Stimulated activated CD8-positive, alpha-beta memory T cell treated with anti-CD3 and anti-CD28 coated beads, Interleukin-7, amount 100 ng/mL, for 48 hours (primary cell): ENCODE measurements at regions not wholly inside any gene's neighbourhood (a gene's known extent, or its start where the extent isn't known, plus 50 kb on each side); places are given as distances from the start of the nearest gene placed in this dataset.

ENCODE experiments used
- DNase-seq, 2 donors: peaks; one replicate each; pipeline ENCODE4 v3.0.0-alpha.2; 2020; ENCODE audit warnings: low read depth in 1 of 2; ENCODE audit errors: extremely low read depth in 1 of 2

DNA sequence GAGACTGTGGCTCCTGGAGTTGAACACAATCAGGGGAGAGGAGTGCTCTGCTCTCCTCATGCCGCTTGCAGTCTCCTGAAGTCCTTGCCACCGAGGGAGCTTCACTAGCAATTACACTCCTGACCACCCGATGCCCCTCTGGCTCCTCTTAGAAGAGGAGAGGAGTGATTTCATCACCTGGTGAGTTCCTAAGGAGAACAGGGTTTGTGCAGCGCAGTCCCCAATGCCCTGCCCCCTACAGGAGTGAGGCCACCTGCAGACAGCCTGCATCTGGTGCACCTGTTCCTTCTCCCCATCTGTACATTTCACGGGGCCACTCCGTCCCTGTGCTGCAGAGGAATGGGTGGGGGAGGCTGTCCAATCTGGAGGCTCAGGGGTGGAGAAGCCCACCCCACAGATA, 267.2 kb downstream of the HRH4 start:
- no peak for DNase-seq

GRCh38 chr18:24731158-24731557, 270.7 kb downstream of the HRH4 start:
- no peak for DNase-seq

DNA sequence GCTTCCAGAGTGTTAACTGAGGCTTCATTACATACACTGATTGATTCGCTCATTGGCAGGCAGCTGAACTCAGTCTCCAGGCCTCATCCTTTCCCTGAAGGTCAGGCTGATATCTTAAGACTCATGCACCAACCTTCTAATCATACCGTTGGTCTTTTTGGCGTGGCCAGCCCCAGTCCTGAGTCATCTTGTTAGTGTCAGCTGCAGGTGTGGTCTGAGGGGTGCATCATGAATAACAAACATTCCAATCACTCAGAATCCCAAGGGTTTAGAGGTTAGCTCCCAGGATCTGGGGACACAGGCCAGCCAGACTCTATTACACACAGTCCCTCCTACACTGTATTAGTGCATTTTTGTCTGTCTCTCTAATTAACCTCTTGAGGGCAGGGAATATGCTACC, 271.5 kb downstream of the HRH4 start:
- no peak for DNase-seq

GRCh38 chr18:24734058-24734457, 273.6 kb downstream of the HRH4 start:
- DNase-seq = no peak

DNA sequence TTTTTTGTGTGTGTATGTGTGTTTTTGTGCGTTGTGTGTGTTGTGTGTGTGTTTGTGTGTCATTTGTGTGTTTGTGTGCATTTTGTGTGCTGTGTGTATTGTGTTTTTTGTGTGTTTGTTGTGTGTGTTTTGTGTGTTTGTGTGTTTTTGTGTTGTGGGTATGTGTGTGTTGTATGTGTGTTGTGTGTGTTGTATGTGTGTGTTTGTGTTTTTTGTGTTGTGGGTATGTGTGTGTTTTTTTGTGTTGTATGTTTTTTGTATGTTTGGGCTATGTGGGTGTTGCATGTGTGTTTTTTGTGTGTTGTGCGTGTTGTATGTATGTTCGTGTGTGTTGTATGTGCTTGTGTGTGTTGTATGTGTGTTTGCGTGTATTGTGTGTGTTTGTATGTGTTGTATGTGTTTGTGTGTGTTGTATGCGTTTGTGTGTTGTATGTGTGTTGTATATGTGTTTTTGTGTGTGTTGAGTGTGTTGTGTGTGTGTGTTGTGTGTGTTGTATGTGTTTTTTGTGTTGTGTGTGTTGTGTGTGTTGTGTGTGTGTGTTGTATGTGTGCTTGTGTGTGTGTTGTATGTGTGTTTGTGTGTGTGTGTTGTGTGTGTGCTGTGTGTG, 275.3 kb downstream of the HRH4 start:
- DNase-seq = no peak

DNA sequence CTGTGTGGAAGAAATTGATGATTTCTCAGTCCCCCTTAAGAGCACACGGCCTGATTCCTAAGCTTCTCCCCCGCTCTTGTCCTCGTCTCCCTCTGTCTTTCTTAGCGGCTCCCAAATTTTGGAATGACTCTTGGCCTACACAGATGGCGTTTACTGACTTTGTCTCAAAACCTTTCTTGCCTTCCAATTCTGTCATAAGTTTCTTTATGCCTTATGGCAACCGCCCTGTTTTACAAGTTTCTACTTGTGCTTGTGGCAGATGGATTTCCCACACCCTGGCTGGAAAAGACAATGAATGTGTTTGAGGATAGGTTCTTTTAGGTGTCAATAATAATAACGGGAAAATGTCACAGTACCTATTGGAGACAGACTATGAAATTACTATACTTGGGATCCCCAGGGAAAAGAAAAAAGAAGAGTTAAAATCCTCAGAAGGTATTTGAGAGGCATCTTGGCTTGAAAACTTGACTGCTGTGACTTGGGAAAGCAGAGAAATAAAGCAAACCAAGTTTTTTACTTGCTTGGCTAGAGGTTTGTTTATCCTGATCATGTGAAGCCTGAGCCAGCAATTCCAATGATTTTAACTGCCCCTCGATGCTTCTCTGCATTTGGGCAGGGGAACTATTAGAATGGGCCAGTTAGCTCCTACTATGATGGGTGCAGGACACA, 276.4 kb downstream of the HRH4 start:
- DNase-seq = no peak

DNA sequence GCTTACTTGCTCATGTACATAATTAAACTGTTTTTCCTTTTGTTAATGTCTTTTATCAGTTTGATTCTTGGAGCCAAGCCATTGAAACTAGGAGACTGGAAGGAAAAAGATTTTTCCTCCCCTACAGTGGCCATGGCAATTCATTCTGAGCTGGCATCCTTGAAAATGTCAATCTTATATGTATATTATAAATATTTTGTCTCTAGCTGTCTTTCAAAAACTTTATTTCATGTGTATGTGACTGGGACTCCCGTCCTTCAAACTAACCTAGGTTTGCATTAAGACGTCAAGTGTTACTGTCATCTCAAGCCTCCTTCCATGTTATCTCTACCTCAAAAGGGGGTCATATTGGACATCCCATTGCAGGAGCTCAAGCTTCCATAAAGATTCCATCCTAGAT, 280.4 kb downstream of the HRH4 start:
- no peak for DNase-seq

DNA sequence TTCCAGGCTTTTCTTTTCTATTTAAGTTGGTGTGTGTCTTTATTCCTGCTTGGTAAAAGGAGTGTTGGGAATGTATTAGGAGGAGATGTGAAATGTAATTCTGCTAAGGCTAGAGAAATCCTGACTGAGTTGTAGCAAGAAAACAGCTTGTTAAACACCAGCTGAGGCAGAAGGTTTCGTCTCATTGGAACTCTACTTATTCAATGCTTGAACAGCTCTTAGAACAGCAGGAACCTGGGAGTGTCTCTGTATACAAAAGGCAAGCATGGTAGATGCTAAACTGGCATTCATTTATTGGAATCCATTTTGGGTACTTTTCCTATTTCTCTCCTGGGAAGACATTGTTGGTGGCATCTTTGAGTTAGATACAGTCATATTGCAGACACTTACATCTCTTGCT, 280.9 kb downstream of the HRH4 start:
- no peak for DNase-seq

DNA sequence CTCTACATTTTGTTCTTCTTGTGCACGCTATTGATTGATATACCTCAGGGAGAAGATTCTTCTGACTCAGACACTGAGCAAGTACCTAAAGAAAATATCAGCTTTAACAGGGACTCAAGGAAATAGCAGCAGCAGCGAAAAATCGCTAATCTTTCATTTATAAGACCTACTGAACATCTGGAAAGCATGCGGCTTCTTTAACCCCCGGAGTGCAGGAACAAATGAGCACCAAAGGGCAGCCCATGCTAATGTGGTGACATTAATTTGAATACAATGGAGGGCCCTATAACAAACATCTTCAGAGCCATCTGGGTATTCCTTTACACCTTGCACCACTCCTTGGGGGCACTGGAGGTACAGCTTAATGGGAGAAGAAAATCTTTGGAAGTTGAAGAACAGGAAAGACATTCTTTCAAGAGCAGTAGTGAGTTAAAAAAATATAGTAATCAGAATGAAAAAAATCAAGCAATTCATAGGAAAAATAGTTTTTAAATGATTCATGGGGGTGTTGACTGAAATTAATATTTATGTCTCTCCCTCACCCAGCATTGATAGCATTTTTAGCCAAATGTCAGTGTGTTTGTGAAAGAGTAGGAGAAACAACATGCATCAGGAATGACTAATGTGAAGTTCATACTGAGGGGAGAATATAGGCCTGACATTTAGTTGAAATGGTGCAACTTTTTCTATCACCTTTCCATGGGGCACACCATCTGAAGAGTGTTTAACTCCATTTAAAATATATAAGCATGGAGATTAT, 281.7 kb downstream of the HRH4 start:
- DNase-seq = no peak

GRCh38 chr18:24754583-24755253, 294.3 kb downstream of the HRH4 start:
- DNase-seq = no peak

DNA sequence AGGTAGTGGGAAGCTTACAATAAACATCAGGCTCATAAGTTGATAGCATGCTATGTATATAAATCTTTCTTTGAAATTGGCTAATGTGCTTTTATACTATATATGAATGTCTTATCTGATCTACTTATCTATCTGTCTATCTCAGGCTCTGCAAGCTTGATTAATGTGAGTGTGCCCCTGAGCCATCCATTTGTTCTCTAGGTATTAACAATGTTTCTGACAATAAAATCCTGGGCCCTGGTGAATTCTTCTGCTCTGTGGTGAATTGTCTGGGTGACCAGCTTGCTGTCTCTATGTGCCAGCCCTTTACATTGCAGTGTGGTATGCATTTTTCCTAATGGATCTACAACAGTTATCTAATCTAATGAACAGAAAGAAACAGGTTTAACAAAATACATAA, 295.9 kb downstream of the HRH4 start:
- DNase-seq = no peak

DNA sequence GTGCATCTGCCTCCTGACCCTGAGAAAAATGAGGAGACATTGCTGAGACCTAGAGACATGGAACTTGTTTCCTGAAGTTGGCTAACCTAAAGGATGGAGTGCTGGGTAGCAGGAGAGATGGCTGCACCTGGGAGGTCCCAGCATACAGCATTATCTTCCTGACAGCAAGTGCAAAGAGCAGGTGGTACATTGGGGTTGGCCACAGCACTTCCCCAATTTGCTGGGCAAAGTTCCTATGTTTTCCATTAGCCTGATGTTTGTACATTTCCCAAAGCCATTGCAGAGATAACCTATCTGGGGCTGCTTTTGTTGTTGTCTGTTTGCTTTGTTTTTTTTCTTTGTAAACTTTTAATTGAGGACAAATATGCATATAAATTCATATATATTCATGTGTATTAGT, 296.7 kb downstream of the HRH4 start:
- DNase-seq = no peak

GRCh38 chr18:24761765-24762164, 301.3 kb downstream of the HRH4 start:
- DNase-seq = no peak

- no peak for DNase-seq
Observed at GRCh38 chr18:24762511-24762910, 302.1 kb downstream of the HRH4 start.

DNA sequence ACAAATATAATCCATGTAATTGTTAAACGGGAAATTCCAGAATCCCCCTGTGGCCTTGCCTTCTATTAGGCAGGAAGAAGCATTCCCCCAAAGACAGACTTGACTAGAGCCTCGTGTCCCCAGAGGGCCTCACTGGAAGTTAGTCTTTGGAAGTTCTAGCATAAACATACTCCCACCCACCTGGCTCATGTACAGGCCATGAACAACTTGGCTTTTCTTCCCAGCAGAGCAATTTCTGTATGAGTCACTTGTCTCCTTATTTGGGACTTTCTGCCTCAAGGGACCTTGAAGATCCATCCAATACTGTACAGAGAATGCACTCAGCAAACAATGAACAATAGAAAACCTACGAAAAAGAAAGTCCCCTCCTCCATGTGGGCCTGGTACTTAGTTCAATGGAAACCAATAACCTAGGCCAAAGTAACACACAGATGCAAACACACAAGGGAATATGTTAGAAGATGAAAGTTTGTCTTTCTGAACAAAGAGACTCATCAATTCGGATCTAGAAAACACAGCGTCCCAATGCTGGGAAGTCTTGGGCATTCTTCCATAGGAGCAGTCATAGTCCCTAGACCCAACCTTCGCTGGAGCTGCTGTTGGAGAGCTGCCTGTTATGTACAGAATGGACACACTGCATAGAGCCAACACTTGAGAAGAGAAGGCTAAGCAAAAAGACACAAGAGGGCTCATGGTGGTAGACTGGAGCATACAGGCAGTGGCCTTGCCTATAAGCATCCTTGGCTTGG, 303.5 kb downstream of the HRH4 start:
- DNase-seq = no peak

- DNase-seq = no peak
Observed at GRCh38 chr18:24764766-24765165, 304.3 kb downstream of the HRH4 start.

GRCh38 chr18:24766376-24766775, 305.9 kb downstream of the HRH4 start:
- no peak for DNase-seq

DNA sequence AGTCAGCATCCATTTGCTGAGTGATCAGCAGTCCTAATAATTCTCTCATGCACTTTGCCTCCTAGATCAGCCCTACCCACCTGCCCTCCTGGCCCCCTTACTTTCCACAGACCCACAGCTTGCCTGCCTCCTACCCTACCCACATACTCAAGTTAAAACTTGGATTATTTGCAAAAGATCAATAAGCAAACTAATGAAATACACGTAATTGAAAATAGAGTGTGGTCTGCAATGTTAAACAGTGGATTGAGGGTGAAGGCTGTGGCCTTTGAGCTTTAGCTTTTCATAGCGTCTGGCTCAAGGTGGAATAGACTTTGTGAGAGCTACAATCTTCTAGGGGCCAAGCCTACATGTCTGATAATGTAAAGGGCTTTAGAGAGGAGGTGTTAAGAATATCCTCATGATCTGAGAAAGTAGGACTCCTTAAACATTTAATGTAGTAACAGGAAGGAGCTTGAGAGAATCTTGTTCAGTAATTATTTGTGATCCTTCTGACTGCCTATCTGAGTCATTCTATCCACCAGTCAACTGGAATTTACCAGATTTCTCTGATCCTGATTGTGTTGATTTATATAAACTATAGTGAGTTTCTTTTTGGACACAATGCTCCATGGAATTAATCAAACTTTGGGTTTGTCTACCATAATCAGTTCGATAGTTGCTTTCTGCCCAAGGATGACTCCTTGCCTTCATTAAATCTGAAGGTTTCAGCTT, 310.0 kb downstream of the HRH4 start:
- no peak for DNase-seq

- no peak for DNase-seq
Observed at GRCh38 chr18:24771300-24771699, 310.9 kb downstream of the HRH4 start.

DNA sequence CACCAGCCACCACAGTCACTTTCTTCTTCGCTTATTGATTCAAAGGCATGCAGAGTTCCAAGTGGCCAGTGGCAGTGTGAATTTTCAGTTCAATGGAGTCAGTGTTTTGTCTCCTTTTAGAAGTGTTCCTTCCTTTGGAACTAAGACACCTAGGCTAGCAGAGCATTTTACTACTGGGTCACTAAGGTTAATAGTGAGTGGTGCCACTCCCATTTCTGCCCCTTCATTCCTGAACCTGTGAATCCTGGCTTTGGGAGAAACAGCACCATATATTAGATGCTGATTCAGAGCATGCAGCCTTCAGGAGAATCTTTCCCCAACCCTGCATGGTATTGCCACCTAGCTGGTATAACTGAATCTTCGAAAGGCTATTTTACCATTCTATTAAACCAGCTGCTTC, 312.7 kb downstream of the HRH4 start:
- no peak for DNase-seq
